Thyroid gland (tissue), 4 donors: ENCODE measurements at regions not wholly inside any gene's neighbourhood (a gene's known extent, or its start where the extent isn't known, plus 50 kb on each side); places are given as distances from the start of the nearest gene placed in this dataset.
"Not testable (repeated sequence)": the region's sequence is repeated elsewhere in the genome, so short reads cannot be mapped to it uniquely, and the experiment has no call there.

Source experiments
- DNase-seq, 2 donors: peaks; one replicate each; pipeline ENCODE4 v3.0.0-alpha.2; 2019
- H3K27ac ChIP-seq, 3 donors: fragments of 200-600 bp; sonication (generic); 1 replicate in 2 of 3; 2 replicates in 1 of 3; pipeline ENCODE4 v1.5.1; 2016 to 2019; ENCODE audit warnings: mild to moderate bottlenecking in 1 of 3, moderate library complexity in 1 of 3
- H3K27me3 ChIP-seq: fragments of 200-600 bp; sonication (generic); one replicate; pipeline ENCODE4 v1.5.1; 2019
- H3K36me3 ChIP-seq, 2 donors: fragments of 200-600 bp; sonication (generic); one replicate each; pipeline ENCODE4 v1.5.1; 2016 to 2019
- H3K4me1 ChIP-seq, 2 donors: fragments of 200-600 bp; sonication (generic); one replicate each; pipeline ENCODE4 v1.5.1; 2017 to 2019
- H3K4me3 ChIP-seq, 3 donors: fragments of 200-600 bp; sonication (generic); replicated peaks in 1 of 3; 1 replicate in 2 of 3; 2 replicates in 1 of 3; pipeline ENCODE4 v1.5.1; 2016; ENCODE audit warnings: mild to moderate bottlenecking in 1 of 3
- H3K9me3 ChIP-seq: fragments of 200-600 bp; sonication (generic); one replicate; pipeline ENCODE4 v1.5.1; 2017
- CTCF ChIP-seq, 6 experiments: fragments of 200-600 bp in 3 of 6; fragments of 450-650 bp in 3 of 6; sonication (generic) in 3 of 6; IDR thresholded peaks; one replicate each; pipeline ENCODE4 v1.5.1; 2016 to 2019; ENCODE audit warnings: antibody characterized with exemption in 6 of 6, mild to moderate bottlenecking in 2 of 6, inconsistent platforms in 1 of 6, moderate library complexity in 1 of 6
- POLR2A ChIP-seq, 2 donors: fragments of 450-650 bp; IDR thresholded peaks; one replicate each; pipeline ENCODE4 v1.6.1; 2017; ENCODE audit warnings: antibody characterized with exemption in 2 of 2, mild to moderate bottlenecking in 2 of 2, moderate library complexity in 1 of 2
- WGBS, 2 donors: methylation state at CpG; one replicate each; pipeline ENCODE4 v1.1.5; 2017; 5-methylcytosine and 5-hydroxymethylcytosine counted together
- intact Hi-C: fragments of 100-400 bp; cut with DNase I; formaldehyde crosslinking; loops from one replicate; pipeline ENCODE4 v1.15.1; 2023

- Histone ChIP-seq H3K27me3 (no peaks in the 10 kb centered on the region), H3K27ac (no peak overlapping the region), H3K4me1 (no peaks in the 10 kb centered on the region), H3K36me3 (no peaks in the 10 kb centered on the region), H3K9me3 (no peaks in the 10 kb centered on the region), H3K4me3 (no peak overlapping the region)
- TF ChIP-seq POLR2A (IDR thresholded peaks at IDR 0.05) (no peak), CTCF (IDR thresholded peaks at IDR 0.05) (no peak)
- intact Hi-C loops: no loop called here
- WGBS, 2 donors: 65 to 73% methylated on average over 5 of the region's 5 CpGs
- DNase-seq: no peak
Measured at GRCh38 chr6:100078509-100078908, 84.5 kb upstream of the MCHR2 start.

- Histone ChIP-seq H3K36me3 (no peaks in the 10 kb centered on the region), H3K9me3 (no peaks in the 10 kb centered on the region), H3K4me1 (no peaks in the 10 kb centered on the region), H3K27ac (no peak overlapping the region), H3K4me3 (no peak overlapping the region), H3K27me3 (no peaks in the 10 kb centered on the region)
- WGBS, 2 donors: 69 to 71% methylated on average over 1 of the region's 1 CpG
- DNase-seq: no peak
- TF ChIP-seq CTCF (IDR thresholded peaks at IDR 0.05) (no peak), POLR2A (IDR thresholded peaks at IDR 0.05) (no peak)
- intact Hi-C loops: no loop called here
Measured at GRCh38 chr6:100065348-100065747, 71.3 kb upstream of the MCHR2 start.

- no peaks in the 10 kb centered on the region for H3K9me3 ChIP-seq
- no peak overlapping the region for H3K27ac ChIP-seq
- 91% methylated on average over 4 of the region's 4 CpGs for WGBS, 2 donors
- no peaks in the 10 kb centered on the region for H3K4me1 ChIP-seq
- no peaks in the 10 kb centered on the region for H3K36me3 ChIP-seq
- H3K4me3 ChIP-seq: no peak overlapping the region
- H3K27me3 ChIP-seq: no peaks in the 10 kb centered on the region
- intact Hi-C loops: no loop called here
- no peak for DNase-seq
- TF ChIP-seq CTCF (IDR thresholded peaks at IDR 0.05) (no peak), POLR2A (IDR thresholded peaks at IDR 0.05) (no peak)
Measured at GRCh38 chr6:100062621-100063020, 68.6 kb upstream of the MCHR2 start.

- no peak for DNase-seq
- 61 to 70% methylated on average over 2 of the region's 2 CpGs for WGBS, 2 donors
- Histone ChIP-seq H3K36me3 (no peaks in the 10 kb centered on the region), H3K9me3 (no peaks in the 10 kb centered on the region), H3K27me3 (no peaks in the 10 kb centered on the region), H3K4me3 (no peak overlapping the region), H3K27ac (no peak overlapping the region), H3K4me1 (no peaks in the 10 kb centered on the region)
- intact Hi-C loops: no loop called here
- TF ChIP-seq POLR2A (IDR thresholded peaks at IDR 0.05) (no peak), CTCF (IDR thresholded peaks at IDR 0.05) (no peak)
Measured at GRCh38 chr6:100057941-100058340, 63.9 kb upstream of the MCHR2 start.

GRCh38 chr6:100050550-100050949 lies 56.5 kb upstream of the MCHR2 start:
- no peak for DNase-seq
- H3K36me3 ChIP-seq: no peaks in the 10 kb centered on the region
- no peaks in the 10 kb centered on the region for H3K4me1 ChIP-seq
- H3K4me3 ChIP-seq: no peak overlapping the region
- WGBS, 2 donors: 86 to 89% methylated on average over 2 of the region's 2 CpGs
- no peaks in the 10 kb centered on the region for H3K27me3 ChIP-seq
- H3K9me3 ChIP-seq: no peaks in the 10 kb centered on the region
- TF ChIP-seq POLR2A (IDR thresholded peaks at IDR 0.05) (no peak), CTCF (IDR thresholded peaks at IDR 0.05) (no peak)
- no peak overlapping the region for H3K27ac ChIP-seq
- intact Hi-C loops: no loop called here

GRCh38 chr6:100043961-100044360 lies 49.9 kb upstream of the MCHR2 start:
- H3K4me1 ChIP-seq, H3K27ac ChIP-seq, DNase-seq, H3K27me3 ChIP-seq, H3K4me3 ChIP-seq, intact Hi-C loops, H3K9me3 ChIP-seq, H3K36me3 ChIP-seq: not testable (repeated sequence)
